ENCODE measurements at regions not wholly inside any gene's neighbourhood (a gene's known extent, or its start where the extent isn't known, plus 50 kb on each side); places are given as distances from the start of the nearest gene placed in this dataset.

DNA sequence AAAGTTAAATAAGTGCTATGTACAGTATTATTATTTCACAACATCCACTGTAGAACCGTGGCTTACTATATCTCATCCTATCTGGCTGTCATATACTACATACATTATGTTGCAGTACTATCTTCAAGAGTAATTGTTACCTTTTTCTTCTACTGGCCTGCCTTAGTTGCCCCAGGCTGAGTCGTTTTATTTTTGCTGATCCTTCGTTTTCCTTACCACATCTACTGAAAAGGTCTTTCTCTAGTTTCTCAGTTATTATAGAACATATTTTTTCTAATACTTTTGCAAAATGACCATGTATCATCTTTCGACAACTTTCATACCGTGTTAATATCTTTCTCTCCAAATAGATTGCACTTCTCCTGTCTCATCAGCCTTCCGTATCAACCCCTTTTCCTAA, 523.1 kb downstream of the SOX5 start:
- CTCF ChIA-PET = no interaction called here
- POLR2A ChIA-PET = no interaction called here
- Mint-ChIP-seq H3K9me3 (no peaks in the 10 kb centered on the region), H3K27me3 (ENCODE audit: low read depth) (no peaks in the 10 kb centered on the region), H3K27ac (no peak overlapping the region), H3K4me3 (no peak overlapping the region), H3K4me1 (peaks cover 6% of the 10 kb centered on the region), H3K36me3 (no peaks in the 10 kb centered on the region)
- no peak for ATAC-seq
- no peak for DNase-seq (ENCODE audit: low spot score)
- TF ChIP-seq TEAD1 (CRISPR knock-in tag; IDR thresholded peaks at IDR 0.05) = no peak
- TF ChIP-seq, protein P1, sequence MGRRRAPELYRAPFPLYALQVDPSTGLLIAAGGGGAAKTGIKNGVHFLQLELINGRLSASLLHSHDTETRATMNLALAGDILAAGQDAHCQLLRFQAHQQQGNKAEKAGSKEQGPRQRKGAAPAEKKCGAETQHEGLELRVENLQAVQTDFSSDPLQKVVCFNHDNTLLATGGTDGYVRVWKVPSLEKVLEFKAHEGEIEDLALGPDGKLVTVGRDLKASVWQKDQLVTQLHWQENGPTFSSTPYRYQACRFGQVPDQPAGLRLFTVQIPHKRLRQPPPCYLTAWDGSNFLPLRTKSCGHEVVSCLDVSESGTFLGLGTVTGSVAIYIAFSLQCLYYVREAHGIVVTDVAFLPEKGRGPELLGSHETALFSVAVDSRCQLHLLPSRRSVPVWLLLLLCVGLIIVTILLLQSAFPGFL (CRISPR knock-in tag; IDR thresholded peaks at IDR 0.05; ENCODE audit: borderline replicate concordance) = no peak

DNA sequence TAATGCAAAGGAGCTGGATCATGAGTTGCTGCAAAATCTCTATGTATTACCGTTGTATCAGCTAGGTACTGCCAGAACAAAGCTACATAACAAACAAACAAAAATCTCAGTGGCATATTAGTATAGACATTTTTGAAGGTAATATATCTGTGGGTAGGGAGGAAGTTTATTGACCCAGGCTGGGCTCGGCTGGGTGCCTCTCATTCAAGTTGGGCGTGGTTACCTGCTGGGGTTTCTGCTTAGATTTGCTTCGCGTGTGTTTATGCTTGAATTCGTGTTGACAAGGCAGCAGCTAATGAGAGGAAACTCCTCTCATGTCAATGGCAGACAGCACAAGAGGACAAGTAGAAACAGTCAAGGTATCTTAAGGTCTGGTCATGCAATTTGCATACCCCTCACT, 520.7 kb downstream of the SOX5 start:
- Mint-ChIP-seq H3K36me3 (no peaks in the 10 kb centered on the region), H3K27me3 (ENCODE audit: low read depth) (no peaks in the 10 kb centered on the region), H3K4me3 (no peak overlapping the region), H3K4me1 (peaks cover 6% of the 10 kb centered on the region), H3K9me3 (no peaks in the 10 kb centered on the region), H3K27ac (0 out of 2 replicates have a peak overlapping the region, but pooled peaks have one; percentile 36)
- CTCF ChIA-PET = no interaction called here
- DNase-seq (ENCODE audit: low spot score) (no peak), ATAC-seq (peak; percentile 48)
- POLR2A ChIA-PET = no interaction called here
- no peak for TF ChIP-seq ELF4 (CRISPR knock-in tag; IDR thresholded peaks at IDR 0.05; ENCODE audit: low read depth)
- no peak for TF ChIP-seq FOXP1 (CRISPR knock-in tag; IDR thresholded peaks at IDR 0.05; ENCODE audit: borderline replicate concordance)
- no peak for TF ChIP-seq FOXK1 (CRISPR knock-in tag; IDR thresholded peaks at IDR 0.05)
- TF ChIP-seq SOX15 (CRISPR knock-in tag; IDR thresholded peaks at IDR 0.05) = no peak

DNA sequence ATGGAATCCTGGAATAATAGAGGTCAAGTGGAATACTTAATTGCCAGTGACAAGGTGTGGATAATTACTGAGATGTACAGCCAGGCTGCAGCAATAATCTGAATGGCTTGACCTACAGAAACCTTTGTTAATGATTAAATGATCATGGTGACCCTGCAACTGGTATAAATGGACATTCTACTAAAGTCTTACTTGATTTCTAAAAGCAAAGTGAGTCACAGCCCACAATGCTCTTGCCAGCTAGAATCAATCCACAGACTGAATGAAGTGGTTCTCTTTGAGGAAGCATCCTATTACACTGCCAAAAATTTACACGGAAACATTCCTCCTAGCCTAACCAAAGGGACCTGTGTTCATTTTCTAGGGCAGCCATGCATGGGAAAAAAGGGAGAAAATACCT, 518.5 kb downstream of the SOX5 start:
- ChIA-PET POLR2A (no interaction called here), CTCF (no interaction called here)
- TF ChIP-seq SOX15 (CRISPR knock-in tag; IDR thresholded peaks at IDR 0.05) (no peak), TEAD1 (CRISPR knock-in tag; IDR thresholded peaks at IDR 0.05) (no peak)
- TF ChIP-seq, protein P2, sequence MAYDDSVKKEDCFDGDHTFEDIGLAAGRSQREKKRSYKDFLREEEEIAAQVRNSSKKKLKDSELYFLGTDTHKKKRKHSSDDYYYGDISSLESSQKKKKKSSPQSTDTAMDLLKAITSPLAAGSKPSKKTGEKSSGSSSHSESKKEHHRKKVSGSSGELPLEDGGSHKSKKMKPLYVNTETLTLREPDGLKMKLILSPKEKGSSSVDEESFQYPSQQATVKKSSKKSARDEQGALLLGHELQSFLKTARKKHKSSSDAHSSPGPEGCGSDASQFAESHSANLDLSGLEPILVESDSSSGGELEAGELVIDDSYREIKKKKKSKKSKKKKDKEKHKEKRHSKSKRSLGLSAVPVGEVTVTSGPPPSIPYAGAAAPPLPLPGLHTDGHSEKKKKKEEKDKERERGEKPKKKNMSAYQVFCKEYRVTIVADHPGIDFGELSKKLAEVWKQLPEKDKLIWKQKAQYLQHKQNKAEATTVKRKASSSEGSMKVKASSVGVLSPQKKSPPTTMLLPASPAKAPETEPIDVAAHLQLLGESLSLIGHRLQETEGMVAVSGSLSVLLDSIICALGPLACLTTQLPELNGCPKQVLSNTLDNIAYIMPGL (CRISPR knock-in tag; IDR thresholded peaks at IDR 0.05) = no peak
- ATAC-seq (no peak), DNase-seq (ENCODE audit: low spot score) (no peak)
- no peaks in the 10 kb centered on the region for H3K36me3 Mint-ChIP-seq
- H3K9me3 Mint-ChIP-seq = peaks cover 10% of the 10 kb centered on the region
- H3K4me1 Mint-ChIP-seq = peaks cover 6% of the 10 kb centered on the region
- H3K4me3 Mint-ChIP-seq = no peak overlapping the region
- H3K27me3 Mint-ChIP-seq (ENCODE audit: low read depth) = no peaks in the 10 kb centered on the region
- no peak overlapping the region for H3K27ac Mint-ChIP-seq

DNA sequence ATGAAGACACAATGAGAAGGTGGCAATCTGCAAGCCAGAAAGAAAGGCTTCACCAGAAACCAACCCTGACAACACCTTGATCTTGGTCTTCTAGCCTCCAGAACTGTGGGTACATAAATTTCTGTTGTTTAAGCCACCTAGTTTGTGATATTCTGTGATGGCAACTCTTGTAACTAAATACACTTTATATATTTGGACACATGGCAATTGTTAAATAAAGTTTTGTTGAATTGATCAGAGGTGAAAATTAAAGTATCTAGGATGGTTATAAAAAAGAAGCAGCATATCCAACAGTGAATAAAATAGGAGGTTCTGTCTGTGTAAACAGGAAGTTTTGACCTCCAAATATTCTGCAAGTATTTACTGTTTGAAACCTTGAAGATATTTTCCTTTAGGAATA, 516.3 kb downstream of the SOX5 start:
- ATAC-seq (no peak), DNase-seq (ENCODE audit: low spot score) (no peak)
- H3K4me1 Mint-ChIP-seq = peaks cover 6% of the 10 kb centered on the region
- H3K27me3 Mint-ChIP-seq (ENCODE audit: low read depth) = no peaks in the 10 kb centered on the region
- H3K4me3 Mint-ChIP-seq = no peak overlapping the region
- ChIA-PET CTCF (no interaction called here), POLR2A (no interaction called here)
- no peak overlapping the region for H3K27ac Mint-ChIP-seq
- H3K9me3 Mint-ChIP-seq = peaks cover 17% of the 10 kb centered on the region
- H3K36me3 Mint-ChIP-seq = no peaks in the 10 kb centered on the region
- TF ChIP-seq, protein P3, sequence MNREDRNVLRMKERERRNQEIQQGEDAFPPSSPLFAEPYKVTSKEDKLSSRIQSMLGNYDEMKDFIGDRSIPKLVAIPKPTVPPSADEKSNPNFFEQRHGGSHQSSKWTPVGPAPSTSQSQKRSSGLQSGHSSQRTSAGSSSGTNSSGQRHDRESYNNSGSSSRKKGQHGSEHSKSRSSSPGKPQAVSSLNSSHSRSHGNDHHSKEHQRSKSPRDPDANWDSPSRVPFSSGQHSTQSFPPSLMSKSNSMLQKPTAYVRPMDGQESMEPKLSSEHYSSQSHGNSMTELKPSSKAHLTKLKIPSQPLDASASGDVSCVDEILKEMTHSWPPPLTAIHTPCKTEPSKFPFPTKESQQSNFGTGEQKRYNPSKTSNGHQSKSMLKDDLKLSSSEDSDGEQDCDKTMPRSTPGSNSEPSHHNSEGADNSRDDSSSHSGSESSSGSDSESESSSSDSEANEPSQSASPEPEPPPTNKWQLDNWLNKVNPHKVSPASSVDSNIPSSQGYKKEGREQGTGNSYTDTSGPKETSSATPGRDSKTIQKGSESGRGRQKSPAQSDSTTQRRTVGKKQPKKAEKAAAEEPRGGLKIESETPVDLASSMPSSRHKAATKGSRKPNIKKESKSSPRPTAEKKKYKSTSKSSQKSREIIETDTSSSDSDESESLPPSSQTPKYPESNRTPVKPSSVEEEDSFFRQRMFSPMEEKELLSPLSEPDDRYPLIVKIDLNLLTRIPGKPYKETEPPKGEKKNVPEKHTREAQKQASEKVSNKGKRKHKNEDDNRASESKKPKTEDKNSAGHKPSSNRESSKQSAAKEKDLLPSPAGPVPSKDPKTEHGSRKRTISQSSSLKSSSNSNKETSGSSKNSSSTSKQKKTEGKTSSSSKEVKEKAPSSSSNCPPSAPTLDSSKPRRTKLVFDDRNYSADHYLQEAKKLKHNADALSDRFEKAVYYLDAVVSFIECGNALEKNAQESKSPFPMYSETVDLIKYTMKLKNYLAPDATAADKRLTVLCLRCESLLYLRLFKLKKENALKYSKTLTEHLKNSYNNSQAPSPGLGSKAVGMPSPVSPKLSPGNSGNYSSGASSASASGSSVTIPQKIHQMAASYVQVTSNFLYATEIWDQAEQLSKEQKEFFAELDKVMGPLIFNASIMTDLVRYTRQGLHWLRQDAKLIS (CRISPR knock-in tag; IDR thresholded peaks at IDR 0.05; ENCODE audit: borderline replicate concordance) = no peak
- TF ChIP-seq, protein P4, sequence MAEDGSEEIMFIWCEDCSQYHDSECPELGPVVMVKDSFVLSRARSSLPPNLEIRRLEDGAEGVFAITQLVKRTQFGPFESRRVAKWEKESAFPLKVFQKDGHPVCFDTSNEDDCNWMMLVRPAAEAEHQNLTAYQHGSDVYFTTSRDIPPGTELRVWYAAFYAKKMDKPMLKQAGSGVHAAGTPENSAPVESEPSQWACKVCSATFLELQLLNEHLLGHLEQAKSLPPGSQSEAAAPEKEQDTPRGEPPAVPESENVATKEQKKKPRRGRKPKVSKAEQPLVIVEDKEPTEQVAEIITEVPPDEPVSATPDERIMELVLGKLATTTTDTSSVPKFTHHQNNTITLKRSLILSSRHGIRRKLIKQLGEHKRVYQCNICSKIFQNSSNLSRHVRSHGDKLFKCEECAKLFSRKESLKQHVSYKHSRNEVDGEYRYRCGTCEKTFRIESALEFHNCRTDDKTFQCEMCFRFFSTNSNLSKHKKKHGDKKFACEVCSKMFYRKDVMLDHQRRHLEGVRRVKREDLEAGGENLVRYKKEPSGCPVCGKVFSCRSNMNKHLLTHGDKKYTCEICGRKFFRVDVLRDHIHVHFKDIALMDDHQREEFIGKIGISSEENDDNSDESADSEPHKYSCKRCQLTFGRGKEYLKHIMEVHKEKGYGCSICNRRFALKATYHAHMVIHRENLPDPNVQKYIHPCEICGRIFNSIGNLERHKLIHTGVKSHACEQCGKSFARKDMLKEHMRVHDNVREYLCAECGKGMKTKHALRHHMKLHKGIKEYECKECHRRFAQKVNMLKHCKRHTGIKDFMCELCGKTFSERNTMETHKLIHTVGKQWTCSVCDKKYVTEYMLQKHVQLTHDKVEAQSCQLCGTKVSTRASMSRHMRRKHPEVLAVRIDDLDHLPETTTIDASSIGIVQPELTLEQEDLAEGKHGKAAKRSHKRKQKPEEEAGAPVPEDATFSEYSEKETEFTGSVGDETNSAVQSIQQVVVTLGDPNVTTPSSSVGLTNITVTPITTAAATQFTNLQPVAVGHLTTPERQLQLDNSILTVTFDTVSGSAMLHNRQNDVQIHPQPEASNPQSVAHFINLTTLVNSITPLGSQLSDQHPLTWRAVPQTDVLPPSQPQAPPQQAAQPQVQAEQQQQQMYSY (CRISPR knock-in tag; IDR thresholded peaks at IDR 0.05) = no peak
- TF ChIP-seq, protein P5, sequence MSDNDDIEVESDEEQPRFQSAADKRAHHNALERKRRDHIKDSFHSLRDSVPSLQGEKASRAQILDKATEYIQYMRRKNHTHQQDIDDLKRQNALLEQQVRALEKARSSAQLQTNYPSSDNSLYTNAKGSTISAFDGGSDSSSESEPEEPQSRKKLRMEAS (CRISPR knock-in tag; IDR thresholded peaks at IDR 0.05) = no peak
- TF ChIP-seq FOXP1 (CRISPR knock-in tag; IDR thresholded peaks at IDR 0.05; ENCODE audit: borderline replicate concordance) (no peak), ELF4 (CRISPR knock-in tag; IDR thresholded peaks at IDR 0.05; ENCODE audit: low read depth) (no peak), ZNF396 (CRISPR knock-in tag; IDR thresholded peaks at IDR 0.05; ENCODE audit: borderline replicate concordance) (no peak), ZNF416 (CRISPR knock-in tag; IDR thresholded peaks at IDR 0.05) (no peak), ZNF263 (CRISPR knock-in tag; IDR thresholded peaks at IDR 0.05; ENCODE audit: low read depth) (no peak), JUN (CRISPR knock-in tag; IDR thresholded peaks at IDR 0.05) (no peak)
- TF ChIP-seq, protein P6, sequence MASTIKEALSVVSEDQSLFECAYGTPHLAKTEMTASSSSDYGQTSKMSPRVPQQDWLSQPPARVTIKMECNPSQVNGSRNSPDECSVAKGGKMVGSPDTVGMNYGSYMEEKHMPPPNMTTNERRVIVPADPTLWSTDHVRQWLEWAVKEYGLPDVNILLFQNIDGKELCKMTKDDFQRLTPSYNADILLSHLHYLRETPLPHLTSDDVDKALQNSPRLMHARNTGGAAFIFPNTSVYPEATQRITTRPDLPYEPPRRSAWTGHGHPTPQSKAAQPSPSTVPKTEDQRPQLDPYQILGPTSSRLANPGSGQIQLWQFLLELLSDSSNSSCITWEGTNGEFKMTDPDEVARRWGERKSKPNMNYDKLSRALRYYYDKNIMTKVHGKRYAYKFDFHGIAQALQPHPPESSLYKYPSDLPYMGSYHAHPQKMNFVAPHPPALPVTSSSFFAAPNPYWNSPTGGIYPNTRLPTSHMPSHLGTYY (CRISPR knock-in tag; IDR thresholded peaks at IDR 0.05) = no peak
